ENCODE measurements at regions not wholly inside any gene's neighbourhood (a gene's known extent, or its start where the extent isn't known, plus 50 kb on each side); places are given as distances from the start of the nearest gene placed in this dataset.
"Not testable (repeated sequence)": the region's sequence is repeated elsewhere in the genome, so short reads cannot be mapped to it uniquely, and the experiment has no call there.

GRCh38 chr2:7846607-7847006 lies 835.2 kb upstream of the ID2 start:
- Mint-ChIP-seq H3K27ac (no peak overlapping the region), H3K4me1 (ENCODE audit: low read depth) (peaks cover 26% of the 10 kb centered on the region), H3K4me3 (no peak overlapping the region), H3K9me3 (no peaks in the 10 kb centered on the region), H3K36me3 (ENCODE audit: low read depth) (peaks cover 2% of the 10 kb centered on the region), H3K27me3 (ENCODE audit: low read depth) (no peaks in the 10 kb centered on the region)

GRCh38 chr2:7847321-7847720 lies 834.5 kb upstream of the ID2 start:
- H3K27me3 Mint-ChIP-seq (ENCODE audit: low read depth): no peaks in the 10 kb centered on the region
- H3K9me3 Mint-ChIP-seq: no peaks in the 10 kb centered on the region
- H3K27ac Mint-ChIP-seq: peak overlapping the region; percentile 67
- H3K4me3 Mint-ChIP-seq: no peak overlapping the region
- no peaks in the 10 kb centered on the region for H3K36me3 Mint-ChIP-seq (ENCODE audit: low read depth)
- peaks cover 23% of the 10 kb centered on the region for H3K4me1 Mint-ChIP-seq (ENCODE audit: low read depth)

- H3K4me3 Mint-ChIP-seq: no peak overlapping the region
- H3K36me3 Mint-ChIP-seq (ENCODE audit: low read depth): no peaks in the 10 kb centered on the region
- H3K27ac Mint-ChIP-seq: no peak overlapping the region
- no peaks in the 10 kb centered on the region for H3K27me3 Mint-ChIP-seq (ENCODE audit: low read depth)
- no peaks in the 10 kb centered on the region for H3K9me3 Mint-ChIP-seq
- peaks cover 20% of the 10 kb centered on the region for H3K4me1 Mint-ChIP-seq (ENCODE audit: low read depth)
Measured at GRCh38 chr2:7849027-7849426, 832.8 kb upstream of the ID2 start.

- Mint-ChIP-seq H3K4me1 (ENCODE audit: low read depth) (peaks cover 20% of the 10 kb centered on the region), H3K36me3 (ENCODE audit: low read depth) (no peaks in the 10 kb centered on the region), H3K27ac (no peak overlapping the region), H3K4me3 (no peak overlapping the region), H3K9me3 (no peaks in the 10 kb centered on the region), H3K27me3 (ENCODE audit: low read depth) (no peaks in the 10 kb centered on the region)
Measured at GRCh38 chr2:7849531-7849930, 832.3 kb upstream of the ID2 start.

GRCh38 chr2:7852546-7852945 lies 829.3 kb upstream of the ID2 start:
- H3K9me3 Mint-ChIP-seq: peaks cover 3% of the 10 kb centered on the region
- H3K36me3 Mint-ChIP-seq (ENCODE audit: low read depth): peaks cover 2% of the 10 kb centered on the region
- no peaks in the 10 kb centered on the region for H3K27me3 Mint-ChIP-seq (ENCODE audit: low read depth)
- H3K27ac Mint-ChIP-seq: no peak overlapping the region
- H3K4me1 Mint-ChIP-seq (ENCODE audit: low read depth): peaks cover 16% of the 10 kb centered on the region
- no peak overlapping the region for H3K4me3 Mint-ChIP-seq

GRCh38 chr2:7857904-7858303 lies 824.0 kb upstream of the ID2 start:
- Mint-ChIP-seq H3K27ac (no peak overlapping the region), H3K4me1 (ENCODE audit: low read depth) (peaks cover 2% of the 10 kb centered on the region), H3K36me3 (ENCODE audit: low read depth) (peaks cover 2% of the 10 kb centered on the region), H3K4me3 (no peak overlapping the region), H3K27me3 (ENCODE audit: low read depth) (no peaks in the 10 kb centered on the region), H3K9me3 (peaks cover 3% of the 10 kb centered on the region)

- Mint-ChIP-seq H3K36me3 (ENCODE audit: low read depth) (peaks cover 2% of the 10 kb centered on the region), H3K9me3 (peaks cover 3% of the 10 kb centered on the region), H3K27ac (no peak overlapping the region), H3K4me3 (no peak overlapping the region), H3K4me1 (ENCODE audit: low read depth) (peaks cover 2% of the 10 kb centered on the region), H3K27me3 (ENCODE audit: low read depth) (no peaks in the 10 kb centered on the region)
Measured at GRCh38 chr2:7858624-7859023, 823.2 kb upstream of the ID2 start.

- no peak overlapping the region for H3K4me3 Mint-ChIP-seq
Measured at GRCh38 chr2:7860693-7861092, 821.2 kb upstream of the ID2 start.

GRCh38 chr2:7861910-7862702 lies 819.8 kb upstream of the ID2 start:
- Mint-ChIP-seq H3K27ac (no peak overlapping the region), H3K27me3 (ENCODE audit: low read depth) (no peaks in the 10 kb centered on the region), H3K36me3 (ENCODE audit: low read depth) (peaks cover 6% of the 10 kb centered on the region), H3K4me1 (ENCODE audit: low read depth) (peaks cover 2% of the 10 kb centered on the region), H3K9me3 (no peaks in the 10 kb centered on the region), H3K4me3 (no peak overlapping the region)

More at GRCh38 chr2:7860693-7861092, 821.2 kb upstream of the ID2 start:
- Mint-ChIP-seq H3K4me1 (ENCODE audit: low read depth) (peaks cover 2% of the 10 kb centered on the region), H3K27me3 (ENCODE audit: low read depth) (no peaks in the 10 kb centered on the region), H3K36me3 (ENCODE audit: low read depth) (peaks cover 6% of the 10 kb centered on the region), H3K9me3 (no peaks in the 10 kb centered on the region), H3K27ac (no peak overlapping the region)

- H3K27me3 Mint-ChIP-seq (ENCODE audit: low read depth): peaks cover 4% of the 10 kb centered on the region
- H3K27ac Mint-ChIP-seq: no peak overlapping the region
- peaks cover 2% of the 10 kb centered on the region for H3K4me1 Mint-ChIP-seq (ENCODE audit: low read depth)
- H3K36me3 Mint-ChIP-seq (ENCODE audit: low read depth): peaks cover 6% of the 10 kb centered on the region
- no peak overlapping the region for H3K4me3 Mint-ChIP-seq
- no peaks in the 10 kb centered on the region for H3K9me3 Mint-ChIP-seq
Measured at GRCh38 chr2:7866104-7866503, 815.8 kb upstream of the ID2 start.

GRCh38 chr2:7866825-7867224 lies 815.0 kb upstream of the ID2 start:
- Mint-ChIP-seq H3K9me3 (no peaks in the 10 kb centered on the region), H3K27ac (no peak overlapping the region), H3K4me1 (ENCODE audit: low read depth) (peaks cover 2% of the 10 kb centered on the region), H3K4me3 (no peak overlapping the region), H3K36me3 (ENCODE audit: low read depth) (peaks cover 6% of the 10 kb centered on the region), H3K27me3 (ENCODE audit: low read depth) (peaks cover 5% of the 10 kb centered on the region)

- peaks cover 6% of the 10 kb centered on the region for H3K36me3 Mint-ChIP-seq (ENCODE audit: low read depth)
- no peak overlapping the region for H3K27ac Mint-ChIP-seq
- H3K4me3 Mint-ChIP-seq: no peak overlapping the region
- H3K9me3 Mint-ChIP-seq: no peaks in the 10 kb centered on the region
- peaks cover 5% of the 10 kb centered on the region for H3K27me3 Mint-ChIP-seq (ENCODE audit: low read depth)
- peaks cover 2% of the 10 kb centered on the region for H3K4me1 Mint-ChIP-seq (ENCODE audit: low read depth)
Measured at GRCh38 chr2:7867867-7868266, 814.0 kb upstream of the ID2 start.

- Mint-ChIP-seq H3K9me3 (no peaks in the 10 kb centered on the region), H3K27ac (no peak overlapping the region), H3K4me3 (no peak overlapping the region), H3K27me3 (ENCODE audit: low read depth) (peaks cover 5% of the 10 kb centered on the region), H3K4me1 (ENCODE audit: low read depth) (peaks cover 2% of the 10 kb centered on the region), H3K36me3 (ENCODE audit: low read depth) (peaks cover 6% of the 10 kb centered on the region)
Measured at GRCh38 chr2:7868836-7869235, 813.0 kb upstream of the ID2 start.

- not testable (repeated sequence) for H3K9me3 Mint-ChIP-seq; H3K4me1 Mint-ChIP-seq (ENCODE audit: low read depth); H3K27ac Mint-ChIP-seq
Measured at GRCh38 chr2:7876445-7876844, 805.4 kb upstream of the ID2 start.

GRCh38 chr2:7878266-7878665 lies 803.6 kb upstream of the ID2 start:
- not testable (repeated sequence) for H3K27me3 Mint-ChIP-seq (ENCODE audit: low read depth); H3K4me1 Mint-ChIP-seq (ENCODE audit: low read depth); H3K27ac Mint-ChIP-seq

More at GRCh38 chr2:7876445-7876844, 805.4 kb upstream of the ID2 start:
- H3K36me3 Mint-ChIP-seq (ENCODE audit: low read depth); H3K27me3 Mint-ChIP-seq (ENCODE audit: low read depth); H3K4me3 Mint-ChIP-seq: not testable (repeated sequence)

More at GRCh38 chr2:7878266-7878665, 803.6 kb upstream of the ID2 start:
- H3K4me3 Mint-ChIP-seq; H3K36me3 Mint-ChIP-seq (ENCODE audit: low read depth); H3K9me3 Mint-ChIP-seq: not testable (repeated sequence)
